Effector memory CD4-positive, alpha-beta T cell (primary cell): ENCODE measurements at regions not wholly inside any gene's neighbourhood (a gene's known extent, or its start where the extent isn't known, plus 50 kb on each side); places are given as distances from the start of the nearest gene placed in this dataset.
"Not testable (repeated sequence)": the region's sequence is repeated elsewhere in the genome, so short reads cannot be mapped to it uniquely, and the experiment has no call there.

Experiments
- DNase-seq, 3 donors: peaks; one replicate each; pipeline ENCODE4 v3.0.0-alpha.2; 2020
- H3K27ac ChIP-seq: 2 replicates; pipeline ENCODE4 v1.7.0; 2013; ENCODE audit warnings: mild to moderate bottlenecking, low read length, moderate library complexity; ENCODE audit not compliant: insufficient read depth, poor library complexity, severe bottlenecking
- H3K27me3 ChIP-seq: replicated peaks from 2 replicates; pipeline ENCODE4 v1.7.0; 2013; ENCODE audit warnings: mild to moderate bottlenecking, low read length; ENCODE audit not compliant: insufficient read depth, control insufficient read depth, poor library complexity, severe bottlenecking
- H3K36me3 ChIP-seq: 2 replicates; pipeline ENCODE4 v1.7.0; 2013; ENCODE audit warnings: mild to moderate bottlenecking, low read length, moderate library complexity; ENCODE audit not compliant: control insufficient read depth, insufficient read depth
- H3K4me1 ChIP-seq: 2 replicates; pipeline ENCODE4 v1.7.0; 2013; ENCODE audit warnings: low read length, mild to moderate bottlenecking; ENCODE audit not compliant: control insufficient read depth, insufficient read depth, poor library complexity, severe bottlenecking
- H3K4me3 ChIP-seq: 2 replicates; pipeline ENCODE4 v1.7.0; 2013; ENCODE audit warnings: low read length, low read depth, mild to moderate bottlenecking; ENCODE audit not compliant: insufficient read depth, poor library complexity, severe bottlenecking
- H3K9me3 ChIP-seq: 2 replicates; pipeline ENCODE4 v1.7.0; 2013; ENCODE audit warnings: mild to moderate bottlenecking, low read length, moderate library complexity; ENCODE audit not compliant: control insufficient read depth

GRCh38 chr9:63337899-63338604 lies 1947.0 kb downstream of the FOXD4L5 start:
- H3K27me3 ChIP-seq, DNase-seq, H3K9me3 ChIP-seq, H3K4me3 ChIP-seq, H3K36me3 ChIP-seq, H3K27ac ChIP-seq, H3K4me1 ChIP-seq: not testable (repeated sequence)

DNA sequence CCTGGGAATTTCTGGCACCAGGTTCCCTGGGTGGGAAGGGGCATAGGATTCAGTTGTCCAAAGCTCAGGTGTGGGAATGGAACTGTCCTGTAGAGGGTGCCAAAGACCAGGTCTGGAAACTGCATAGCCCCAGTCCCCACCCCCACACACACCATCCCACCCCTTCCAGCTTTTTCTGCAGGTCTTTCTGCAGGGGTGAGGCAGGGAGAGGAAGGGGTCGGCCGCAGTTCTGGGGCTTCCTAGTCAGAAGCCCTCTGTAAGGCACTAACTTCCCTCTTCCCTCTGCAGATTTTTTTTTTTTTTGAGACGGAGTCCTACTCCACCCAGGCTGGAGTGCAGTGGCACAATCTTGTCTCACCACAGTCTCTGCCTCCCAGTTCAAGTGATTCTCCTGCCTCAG lies 1949.7 kb downstream of the FOXD4L5 start:
- H3K27me3 ChIP-seq, H3K27ac ChIP-seq: not testable (repeated sequence)

GRCh38 chr9:63334187-63334586 lies 1950.8 kb downstream of the FOXD4L5 start:
- not testable (repeated sequence) for H3K4me3 ChIP-seq, H3K36me3 ChIP-seq, H3K27me3 ChIP-seq, H3K27ac ChIP-seq, DNase-seq, H3K4me1 ChIP-seq, H3K9me3 ChIP-seq

More for the DNA sequence above, 1949.7 kb downstream of the FOXD4L5 start:
- not testable (repeated sequence) for H3K36me3 ChIP-seq, H3K4me1 ChIP-seq, H3K9me3 ChIP-seq, H3K4me3 ChIP-seq, DNase-seq

- H3K27me3 ChIP-seq, H3K4me1 ChIP-seq, DNase-seq, H3K9me3 ChIP-seq, H3K4me3 ChIP-seq, H3K27ac ChIP-seq, H3K36me3 ChIP-seq: not testable (repeated sequence)
These were observed 1951.9 kb downstream of the FOXD4L5 start for GRCh38 chr9:63333083-63333482.

GRCh38 chr9:63328313-63328712 lies 1956.7 kb downstream of the FOXD4L5 start:
- H3K27me3 ChIP-seq, H3K36me3 ChIP-seq, H3K27ac ChIP-seq, H3K4me1 ChIP-seq, H3K9me3 ChIP-seq, DNase-seq, H3K4me3 ChIP-seq: not testable (repeated sequence)

- H3K27ac ChIP-seq, H3K4me3 ChIP-seq, DNase-seq, H3K9me3 ChIP-seq, H3K36me3 ChIP-seq, H3K27me3 ChIP-seq, H3K4me1 ChIP-seq: not testable (repeated sequence)
These were observed 1957.8 kb downstream of the FOXD4L5 start for GRCh38 chr9:63327211-63327610.

GRCh38 chr9:63326665-63327064 lies 1958.3 kb downstream of the FOXD4L5 start:
- not testable (repeated sequence) for H3K27ac ChIP-seq, H3K27me3 ChIP-seq, H3K36me3 ChIP-seq, DNase-seq, H3K9me3 ChIP-seq, H3K4me3 ChIP-seq, H3K4me1 ChIP-seq

- not testable (repeated sequence) for H3K27ac ChIP-seq, H3K9me3 ChIP-seq, H3K36me3 ChIP-seq, DNase-seq, H3K27me3 ChIP-seq, H3K4me3 ChIP-seq, H3K4me1 ChIP-seq
These were observed 1959.3 kb downstream of the FOXD4L5 start for GRCh38 chr9:63325696-63326095.

DNA sequence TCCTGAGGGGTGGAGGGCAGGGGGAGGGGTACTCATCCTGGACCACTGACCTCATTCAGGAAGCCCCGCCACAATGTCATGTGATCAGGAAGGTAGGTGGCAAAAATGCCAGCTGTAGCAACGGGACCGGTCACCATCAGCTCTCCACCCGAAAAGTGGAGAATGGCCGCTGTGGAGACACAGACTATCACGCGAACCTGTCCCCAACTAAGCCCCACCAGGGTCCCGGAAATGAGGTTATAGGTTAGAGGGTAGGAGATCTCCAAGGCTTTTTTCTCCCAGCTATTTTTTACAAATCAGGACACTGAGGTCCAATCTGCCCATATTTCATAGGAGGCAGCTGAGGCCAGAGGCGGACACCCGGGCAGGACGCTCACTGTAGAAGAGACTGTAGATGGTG lies 1966.9 kb downstream of the FOXD4L5 start:
- not testable (repeated sequence) for H3K4me3 ChIP-seq, H3K9me3 ChIP-seq, H3K4me1 ChIP-seq, DNase-seq, H3K36me3 ChIP-seq, H3K27ac ChIP-seq, H3K27me3 ChIP-seq

DNA sequence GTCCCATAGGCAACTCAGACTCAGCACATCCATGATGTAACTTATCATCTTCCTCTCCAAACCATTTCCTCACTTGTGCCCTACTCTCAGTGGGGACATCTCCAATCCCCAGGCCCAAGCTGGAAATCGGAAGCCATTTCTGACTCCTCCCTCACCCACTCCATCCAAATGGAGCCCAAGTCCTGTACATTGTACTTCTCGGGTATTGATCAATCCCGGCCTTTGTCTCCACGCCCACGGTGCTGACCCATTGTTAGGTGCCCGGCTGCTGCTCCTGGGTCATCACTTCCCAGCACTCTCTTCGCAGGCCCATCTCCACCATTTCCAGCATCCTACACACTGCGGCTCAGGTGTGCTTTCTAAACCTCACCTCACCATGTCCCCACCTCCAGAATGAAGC lies 1969.6 kb downstream of the FOXD4L5 start:
- not testable (repeated sequence) for H3K27ac ChIP-seq, DNase-seq, H3K4me1 ChIP-seq, H3K36me3 ChIP-seq, H3K9me3 ChIP-seq, H3K4me3 ChIP-seq, H3K27me3 ChIP-seq
